BLaER1 (cell line): ENCODE measurements at regions not wholly inside any gene's neighbourhood (a gene's known extent, or its start where the extent isn't known, plus 50 kb on each side); places are given as distances from the start of the nearest gene placed in this dataset.

Experiments
- H3K27ac ChIP-seq: shearing (Covaris generic); formaldehyde crosslinking; 2 replicates; pipeline ENCODE4 v1.8.1; 2022
- H3K27me3 ChIP-seq: shearing (Covaris generic); formaldehyde crosslinking; 2 replicates; pipeline ENCODE4 v1.8.1; 2022
- H3K36me3 ChIP-seq: shearing (Covaris generic); formaldehyde crosslinking; 2 replicates; pipeline ENCODE4 v1.8.1; 2022
- H3K4me1 ChIP-seq: shearing (Covaris generic); formaldehyde crosslinking; 2 replicates; pipeline ENCODE4 v1.8.1; 2022
- H3K4me2 ChIP-seq: shearing (Covaris generic); formaldehyde crosslinking; 2 replicates; pipeline ENCODE4 v1.8.1; 2022
- H3K4me3 ChIP-seq: shearing (Covaris generic); formaldehyde crosslinking; 2 replicates; pipeline ENCODE4 v1.8.1; 2022
- H3K9ac ChIP-seq: shearing (Covaris generic); formaldehyde crosslinking; 2 replicates; pipeline ENCODE4 v1.8.1; 2022
- H3K9me3 ChIP-seq: shearing (Covaris generic); formaldehyde crosslinking; 2 replicates; pipeline ENCODE4 v1.8.1; 2022
- H4K20me1 ChIP-seq: shearing (Covaris generic); formaldehyde crosslinking; 2 replicates; pipeline ENCODE4 v1.8.1; 2022
- Cebpa-rat ChIP-seq: shearing (Covaris generic); IDR thresholded peaks from 2 replicates; pipeline ENCODE4 v1.8.1; 2022

DNA sequence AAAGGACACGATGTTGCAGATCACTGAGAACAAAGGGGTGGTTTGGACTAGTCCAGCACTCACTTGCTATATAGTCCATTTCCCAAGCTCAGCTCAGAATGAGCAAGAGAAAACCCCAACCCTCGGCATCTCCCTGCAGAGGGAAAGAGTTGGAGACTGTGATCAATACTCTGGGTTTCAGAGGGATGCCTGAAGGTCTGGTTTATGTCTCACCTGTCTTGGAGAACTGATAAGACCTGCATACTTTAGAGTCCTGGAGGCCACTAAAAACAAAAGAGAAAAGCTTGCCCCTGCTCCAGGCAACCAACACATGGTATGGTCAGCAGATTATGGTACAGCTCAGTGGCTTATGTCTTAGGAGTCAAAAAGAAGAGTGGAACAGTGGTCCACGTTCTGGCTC is 1006.9 kb downstream of the CDH9 start:
- TF ChIP-seq Cebpa-rat: no peak
- no peaks in the 10 kb centered on the region for H4K20me1 ChIP-seq
- H3K4me3 ChIP-seq: no peak overlapping the region
- H3K4me1 ChIP-seq: no peaks in the 10 kb centered on the region
- H3K9me3 ChIP-seq: no peaks in the 10 kb centered on the region
- no peak overlapping the region for H3K4me2 ChIP-seq
- H3K27me3 ChIP-seq: no peaks in the 10 kb centered on the region
- H3K9ac ChIP-seq: no peak overlapping the region
- H3K36me3 ChIP-seq: no peaks in the 10 kb centered on the region
- no peak overlapping the region for H3K27ac ChIP-seq

DNA sequence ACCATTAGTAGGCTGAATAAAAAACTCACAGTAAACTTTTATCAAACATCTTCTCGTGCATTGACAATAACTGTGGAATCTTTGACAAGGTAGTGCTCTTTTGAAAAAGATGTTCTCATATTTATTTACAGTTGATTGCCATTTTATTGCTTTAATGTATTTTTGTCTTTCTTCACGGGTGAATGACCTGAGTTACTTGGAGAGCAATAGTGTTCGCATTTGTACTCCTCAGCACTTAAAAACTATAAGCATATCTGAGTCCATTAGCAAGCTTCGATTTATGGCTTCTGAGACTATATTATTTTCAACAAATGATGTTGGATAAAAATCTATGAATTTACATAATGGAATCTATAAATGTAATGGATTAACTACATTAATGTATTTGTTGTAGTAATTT is 1012.3 kb downstream of the CDH9 start:
- no peaks in the 10 kb centered on the region for H3K9me3 ChIP-seq
- H4K20me1 ChIP-seq: no peaks in the 10 kb centered on the region
- H3K4me3 ChIP-seq: no peak overlapping the region
- TF ChIP-seq Cebpa-rat: no peak
- H3K4me2 ChIP-seq: no peak overlapping the region
- H3K9ac ChIP-seq: no peak overlapping the region
- H3K27me3 ChIP-seq: no peaks in the 10 kb centered on the region
- no peaks in the 10 kb centered on the region for H3K36me3 ChIP-seq
- H3K4me1 ChIP-seq: no peaks in the 10 kb centered on the region
- no peak overlapping the region for H3K27ac ChIP-seq

DNA sequence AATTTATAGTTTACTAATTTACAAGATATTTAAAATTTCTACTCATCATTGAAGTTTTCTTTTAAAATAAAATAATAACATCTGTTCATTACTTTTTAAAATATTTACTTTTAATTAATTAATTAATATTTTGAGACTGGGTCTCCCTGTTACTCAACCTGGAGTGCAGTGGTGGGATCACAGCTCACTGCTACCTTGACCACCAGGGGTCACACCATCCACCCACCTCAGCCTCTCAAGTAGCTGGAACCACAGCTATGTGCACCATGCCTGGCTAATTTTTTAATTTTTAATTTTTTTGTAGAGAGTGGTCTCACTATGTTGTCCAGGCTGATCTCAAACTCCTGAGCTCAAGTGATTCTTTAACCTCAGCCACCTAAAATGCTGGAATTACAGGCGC is 1013.6 kb downstream of the CDH9 start:
- no peak overlapping the region for H3K27ac ChIP-seq
- no peaks in the 10 kb centered on the region for H4K20me1 ChIP-seq
- H3K36me3 ChIP-seq: no peaks in the 10 kb centered on the region
- no peak overlapping the region for H3K4me3 ChIP-seq
- no peaks in the 10 kb centered on the region for H3K9me3 ChIP-seq
- no peak overlapping the region for H3K4me2 ChIP-seq
- H3K4me1 ChIP-seq: no peaks in the 10 kb centered on the region
- TF ChIP-seq Cebpa-rat: no peak
- H3K27me3 ChIP-seq: no peaks in the 10 kb centered on the region
- no peak overlapping the region for H3K9ac ChIP-seq

DNA sequence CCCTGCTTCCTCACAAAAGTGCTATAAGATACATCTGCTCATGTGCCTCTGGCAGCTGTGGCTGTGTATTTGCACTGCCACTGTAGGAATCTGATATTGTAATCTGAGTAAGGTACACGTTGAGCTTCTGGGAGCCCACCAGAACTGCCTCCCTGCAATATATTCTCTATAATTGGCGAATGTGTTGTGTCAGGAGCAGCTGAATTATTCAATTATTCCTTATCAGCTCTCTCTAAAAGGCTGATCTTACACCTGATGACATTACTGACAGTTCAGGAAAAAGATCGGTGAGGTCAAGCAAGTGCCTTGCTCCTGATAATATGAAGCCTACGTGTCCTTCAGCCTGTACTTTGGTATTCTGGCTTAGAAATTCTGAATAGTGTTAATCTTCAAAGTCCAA is 1015.0 kb downstream of the CDH9 start:
- Histone ChIP-seq H3K9ac (no peak overlapping the region), H4K20me1 (no peaks in the 10 kb centered on the region), H3K27ac (no peak overlapping the region), H3K9me3 (no peaks in the 10 kb centered on the region), H3K4me1 (no peaks in the 10 kb centered on the region), H3K36me3 (no peaks in the 10 kb centered on the region), H3K4me2 (no peak overlapping the region), H3K27me3 (no peaks in the 10 kb centered on the region), H3K4me3 (no peak overlapping the region)
- TF ChIP-seq Cebpa-rat: no peak

DNA sequence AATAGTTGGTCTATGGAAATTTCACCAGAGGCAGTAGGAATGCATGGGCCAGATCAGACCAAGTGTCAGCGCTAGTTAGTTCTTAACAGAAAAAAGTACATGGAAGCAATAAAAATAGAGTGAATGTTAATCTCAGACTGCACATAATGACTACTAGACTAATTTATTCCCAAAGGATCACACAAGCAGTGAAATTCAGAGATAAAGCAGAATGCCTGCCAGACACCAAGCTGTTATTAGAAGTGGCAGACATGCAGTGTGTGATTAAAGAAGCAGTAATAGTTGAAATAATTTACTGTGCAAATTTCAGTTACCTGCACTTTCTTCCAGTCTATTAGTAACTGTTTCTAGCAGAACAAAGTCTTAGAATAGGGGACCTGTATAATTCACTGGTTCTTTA is 1024.2 kb downstream of the CDH9 start:
- Histone ChIP-seq H3K27ac (no peak overlapping the region), H3K9me3 (no peaks in the 10 kb centered on the region), H3K9ac (no peak overlapping the region), H3K4me1 (no peaks in the 10 kb centered on the region), H3K4me3 (no peak overlapping the region), H3K4me2 (no peak overlapping the region), H3K36me3 (no peaks in the 10 kb centered on the region), H4K20me1 (no peaks in the 10 kb centered on the region), H3K27me3 (no peaks in the 10 kb centered on the region)
- TF ChIP-seq Cebpa-rat: no peak

DNA sequence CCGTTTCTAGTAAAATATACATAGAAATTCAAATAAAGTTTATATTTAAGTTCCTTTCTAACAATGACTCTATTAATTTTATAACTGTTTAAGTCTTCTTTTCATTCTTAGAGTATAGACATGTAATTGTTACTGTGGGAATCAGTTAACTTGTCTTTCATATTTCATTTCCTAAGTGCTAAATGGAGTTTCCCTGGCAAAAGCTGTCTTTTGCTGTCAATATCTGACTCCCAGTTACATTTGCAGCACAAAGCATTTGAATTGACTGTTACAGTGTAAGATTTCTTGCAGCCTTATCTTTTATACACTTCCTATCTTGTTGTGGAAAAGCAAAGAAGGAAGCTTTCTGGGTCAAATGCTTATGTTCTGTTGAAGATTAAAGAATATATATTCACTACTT is 1026.3 kb downstream of the CDH9 start:
- no peak for TF ChIP-seq Cebpa-rat

DNA sequence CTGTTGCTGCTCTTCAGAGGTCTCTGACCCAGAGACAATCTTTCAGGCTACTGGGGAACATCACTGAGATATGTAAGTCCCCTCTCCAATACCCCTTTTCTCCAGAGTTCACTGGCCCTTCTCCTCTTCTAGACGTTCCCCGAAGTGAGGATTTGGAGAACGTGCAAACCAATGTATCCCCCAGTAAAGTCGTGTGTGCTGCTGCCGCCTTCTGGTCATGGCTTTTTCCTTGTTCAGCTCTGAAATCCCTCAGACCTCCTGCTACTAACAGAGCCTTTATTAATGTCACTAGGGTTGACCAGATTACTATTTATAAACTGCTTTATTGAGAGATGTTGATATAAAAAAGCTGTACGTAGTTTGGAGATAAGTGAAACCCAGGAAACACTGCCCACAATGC is 1028.6 kb downstream of the CDH9 start:
- Histone ChIP-seq H3K27me3 (no peaks in the 10 kb centered on the region), H3K4me3 (no peak overlapping the region), H3K4me1 (no peaks in the 10 kb centered on the region), H3K4me2 (no peak overlapping the region), H3K36me3 (no peaks in the 10 kb centered on the region), H3K27ac (no peak overlapping the region), H3K9ac (no peak overlapping the region), H4K20me1 (no peaks in the 10 kb centered on the region), H3K9me3 (no peaks in the 10 kb centered on the region)
- TF ChIP-seq Cebpa-rat: no peak

More for the DNA sequence above, 1026.3 kb downstream of the CDH9 start:
- Histone ChIP-seq H3K36me3 (no peaks in the 10 kb centered on the region), H3K4me1 (no peaks in the 10 kb centered on the region), H3K27me3 (no peaks in the 10 kb centered on the region), H4K20me1 (no peaks in the 10 kb centered on the region), H3K27ac (no peak overlapping the region), H3K4me3 (no peak overlapping the region), H3K9me3 (no peaks in the 10 kb centered on the region), H3K9ac (no peak overlapping the region), H3K4me2 (no peak overlapping the region)

DNA sequence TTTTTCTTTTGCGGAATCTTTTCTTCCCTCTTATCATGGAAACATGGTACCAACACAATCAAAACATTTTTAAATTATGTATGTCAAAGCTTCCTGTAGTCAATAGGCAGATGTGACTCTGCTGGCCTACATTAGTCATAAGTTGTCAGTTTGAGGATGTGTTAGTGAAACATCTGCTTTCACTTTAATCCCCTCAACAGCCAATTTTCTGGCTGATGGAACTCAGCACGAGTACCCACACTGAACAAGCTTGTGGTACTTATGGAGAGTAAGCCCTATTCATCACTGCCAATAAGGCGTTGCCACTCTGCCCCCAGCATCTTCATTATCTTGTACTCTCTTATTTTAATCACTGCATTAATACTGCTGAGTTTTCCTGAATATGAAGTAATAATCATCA is 1034.4 kb downstream of the CDH9 start:
- no peak overlapping the region for H3K4me3 ChIP-seq
- no peaks in the 10 kb centered on the region for H3K36me3 ChIP-seq
- no peaks in the 10 kb centered on the region for H3K9me3 ChIP-seq
- H3K27ac ChIP-seq: no peak overlapping the region
- H3K9ac ChIP-seq: no peak overlapping the region
- no peak for TF ChIP-seq Cebpa-rat
- no peaks in the 10 kb centered on the region for H4K20me1 ChIP-seq
- H3K4me2 ChIP-seq: no peak overlapping the region
- H3K4me1 ChIP-seq: no peaks in the 10 kb centered on the region
- H3K27me3 ChIP-seq: no peaks in the 10 kb centered on the region

DNA sequence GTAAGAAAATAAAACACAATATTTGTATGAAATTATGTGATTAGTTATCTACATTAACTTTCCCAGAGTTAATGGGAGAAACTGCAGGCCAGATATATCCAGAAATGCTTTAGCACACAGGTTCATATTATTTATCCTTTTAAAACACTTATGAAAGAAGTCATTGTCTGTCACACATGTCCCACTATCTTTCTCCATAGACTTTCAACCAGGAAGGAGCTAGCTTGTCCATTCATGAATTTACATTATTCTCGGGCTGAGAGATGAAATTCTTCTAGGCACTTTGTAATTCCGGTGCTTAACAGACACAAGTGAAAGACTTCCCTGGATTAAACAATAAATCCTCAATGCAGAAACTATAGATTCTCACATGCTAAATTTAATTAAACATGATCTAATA is 1043.2 kb downstream of the CDH9 start:
- no peak overlapping the region for H3K9ac ChIP-seq
- no peak overlapping the region for H3K4me3 ChIP-seq

DNA sequence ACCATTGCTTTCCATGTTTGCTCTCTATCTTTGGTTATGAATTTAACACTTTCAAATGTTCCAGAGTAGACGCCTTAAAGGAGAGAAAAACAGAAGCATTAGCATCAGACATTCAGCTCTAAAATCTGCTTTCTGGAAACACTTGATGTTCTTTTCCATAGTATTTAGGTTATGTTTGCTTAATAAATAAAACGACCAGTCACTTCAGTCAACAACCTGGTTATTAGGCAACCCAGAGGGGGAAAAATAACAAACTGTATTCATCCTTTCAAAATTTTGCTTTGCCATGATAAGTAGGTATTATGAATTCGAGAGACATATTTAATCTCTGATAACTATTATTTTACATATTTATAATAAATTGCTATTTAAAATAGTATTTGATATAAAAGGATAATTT is 1044.7 kb downstream of the CDH9 start:
- no peak for TF ChIP-seq Cebpa-rat
- H3K9ac ChIP-seq: no peak overlapping the region
- H4K20me1 ChIP-seq: no peaks in the 10 kb centered on the region
- no peak overlapping the region for H3K4me3 ChIP-seq
- no peaks in the 10 kb centered on the region for H3K9me3 ChIP-seq
- H3K4me1 ChIP-seq: no peaks in the 10 kb centered on the region
- no peak overlapping the region for H3K4me2 ChIP-seq
- no peaks in the 10 kb centered on the region for H3K27me3 ChIP-seq
- H3K36me3 ChIP-seq: no peaks in the 10 kb centered on the region
- H3K27ac ChIP-seq: no peak overlapping the region

More for the DNA sequence above, 1043.2 kb downstream of the CDH9 start:
- Histone ChIP-seq H3K27me3 (no peaks in the 10 kb centered on the region), H3K4me1 (no peaks in the 10 kb centered on the region), H3K27ac (no peak overlapping the region), H3K36me3 (no peaks in the 10 kb centered on the region), H4K20me1 (no peaks in the 10 kb centered on the region), H3K4me2 (no peak overlapping the region), H3K9me3 (no peaks in the 10 kb centered on the region)
- TF ChIP-seq Cebpa-rat: no peak

DNA sequence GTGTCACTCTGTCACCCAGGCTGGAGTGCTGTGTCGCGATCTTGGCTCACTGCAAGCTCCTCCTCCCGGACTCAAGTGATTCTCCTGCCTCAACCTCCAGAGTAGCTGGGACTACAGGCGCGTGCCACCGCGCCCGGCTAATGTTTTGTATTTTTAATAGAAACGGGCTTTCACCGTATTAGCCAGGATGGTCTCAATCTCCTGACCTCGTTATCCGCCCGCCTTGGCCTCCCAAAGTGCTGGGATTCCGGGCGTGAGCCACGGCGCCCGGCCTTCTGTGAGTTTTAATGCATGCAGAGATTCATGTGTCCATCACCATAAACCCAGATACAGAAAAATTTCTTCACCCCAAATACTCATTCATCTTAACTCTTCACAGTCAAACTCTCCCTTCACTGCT is 1046.7 kb downstream of the CDH9 start:
- H3K4me2 ChIP-seq: no peak overlapping the region
- no peaks in the 10 kb centered on the region for H3K9me3 ChIP-seq
- H3K27me3 ChIP-seq: no peaks in the 10 kb centered on the region
- no peak overlapping the region for H3K27ac ChIP-seq
- no peak overlapping the region for H3K9ac ChIP-seq
- H3K36me3 ChIP-seq: no peaks in the 10 kb centered on the region
- H4K20me1 ChIP-seq: no peaks in the 10 kb centered on the region
- no peak for TF ChIP-seq Cebpa-rat
- no peaks in the 10 kb centered on the region for H3K4me1 ChIP-seq
- H3K4me3 ChIP-seq: no peak overlapping the region
